Activated CD8-positive, alpha-beta memory T cell treated with anti-CD3 and anti-CD28 coated beads, Interleukin-2, amount 50 U/mL, for 1 hour (primary cell): ENCODE measurements at regions not wholly inside any gene's neighbourhood (a gene's known extent, or its start where the extent isn't known, plus 50 kb on each side); places are given as distances from the start of the nearest gene placed in this dataset.
"Not testable (repeated sequence)": the region's sequence is repeated elsewhere in the genome, so short reads cannot be mapped to it uniquely, and the experiment has no call there.

Experiments
- DNase-seq: peaks from one replicate; pipeline ENCODE4 v3.0.0-alpha.2; 2020; ENCODE audit errors: extremely low read depth

GRCh38 chr5:125673359-125673950 is 749.8 kb upstream of the GRAMD2B start:
- DNase-seq = no peak

- no peak for DNase-seq
These were observed 743.7 kb upstream of the GRAMD2B start for GRCh38 chr5:125679522-125679921.

- DNase-seq = no peak
These were observed 739.5 kb upstream of the GRAMD2B start for GRCh38 chr5:125683669-125684068.

GRCh38 chr5:125685771-125686170 is 737.4 kb upstream of the GRAMD2B start:
- no peak for DNase-seq

GRCh38 chr5:125691738-125692530 is 731.3 kb upstream of the GRAMD2B start:
- DNase-seq = not testable (repeated sequence)

GRCh38 chr5:125695996-125696655 is 727.1 kb upstream of the GRAMD2B start:
- DNase-seq = no peak

GRCh38 chr5:125696762-125697161 is 726.4 kb upstream of the GRAMD2B start:
- no peak for DNase-seq

GRCh38 chr5:125698420-125698819 is 724.8 kb upstream of the GRAMD2B start:
- no peak for DNase-seq

GRCh38 chr5:125699860-125700259 is 723.3 kb upstream of the GRAMD2B start:
- DNase-seq = no peak

- DNase-seq = no peak
These were observed 722.8 kb upstream of the GRAMD2B start for GRCh38 chr5:125700380-125700861.

GRCh38 chr5:125703616-125704015 is 719.6 kb upstream of the GRAMD2B start:
- no peak for DNase-seq

GRCh38 chr5:125704888-125705287 is 718.3 kb upstream of the GRAMD2B start:
- DNase-seq = no peak

GRCh38 chr5:125708583-125708982 is 714.6 kb upstream of the GRAMD2B start:
- DNase-seq = no peak

- no peak for DNase-seq
These were observed 712.5 kb upstream of the GRAMD2B start for GRCh38 chr5:125710745-125711144.

GRCh38 chr5:125712397-125712796 is 710.8 kb upstream of the GRAMD2B start:
- DNase-seq = no peak

GRCh38 chr5:125713109-125713805 is 710.0 kb upstream of the GRAMD2B start:
- DNase-seq = no peak

- no peak for DNase-seq
These were observed 708.0 kb upstream of the GRAMD2B start for GRCh38 chr5:125715216-125715615.

- no peak for DNase-seq
These were observed 706.0 kb upstream of the GRAMD2B start for GRCh38 chr5:125717209-125717608.

- DNase-seq = no peak
These were observed 703.4 kb upstream of the GRAMD2B start for GRCh38 chr5:125719681-125720347.

- no peak for DNase-seq
These were observed 702.9 kb upstream of the GRAMD2B start for GRCh38 chr5:125720348-125720685.

- DNase-seq = no peak
These were observed 702.5 kb upstream of the GRAMD2B start for GRCh38 chr5:125720721-125721120.

GRCh38 chr5:125722550-125722949 is 700.7 kb upstream of the GRAMD2B start:
- no peak for DNase-seq
